GM23248 (cell line): ENCODE measurements at regions not wholly inside any gene's neighbourhood (a gene's known extent, or its start where the extent isn't known, plus 50 kb on each side); places are given as distances from the start of the nearest gene placed in this dataset.

Source experiments
- DNase-seq: peaks from one replicate; pipeline ENCODE4 v3.0.0-alpha.2; 2015
- H2AFZ ChIP-seq: fragments of 200-600 bp; sonication (generic); 2 replicates; pipeline ENCODE4 v1.6.1; 2016; ENCODE audit warnings: antibody characterized with exemption
- H3F3A ChIP-seq: fragments of 200-600 bp; sonication (generic); 2 replicates; pipeline ENCODE4 v1.6.1; 2016; ENCODE audit warnings: mild to moderate bottlenecking, antibody characterized with exemption, mixed run types; ENCODE audit not compliant: insufficient read depth
- H3K27ac ChIP-seq: fragments of 200-600 bp; sonication (generic); 2 replicates; pipeline ENCODE4 v1.5.1; 2016; ENCODE audit warnings: mild to moderate bottlenecking
- H3K27me3 ChIP-seq: fragments of 200-600 bp; sonication (generic); replicated peaks from 2 replicates; pipeline ENCODE4 v1.6.1; 2016; ENCODE audit warnings: mild to moderate bottlenecking; ENCODE audit not compliant: insufficient read depth
- H3K36me3 ChIP-seq: fragments of 200-600 bp; sonication (generic); 2 replicates; pipeline ENCODE4 v1.6.1; 2016; ENCODE audit warnings: low read depth, mild to moderate bottlenecking
- H3K4me1 ChIP-seq: fragments of 200-600 bp; sonication (generic); 2 replicates; pipeline ENCODE4 v1.6.1; 2016; ENCODE audit warnings: mild to moderate bottlenecking; ENCODE audit not compliant: insufficient read depth
- H3K4me2 ChIP-seq: fragments of 200-600 bp; sonication (generic); one replicate; pipeline ENCODE4 v1.6.1; 2016; ENCODE audit warnings: mild to moderate bottlenecking; ENCODE audit not compliant: unreplicated experiment
- H3K4me3 ChIP-seq: fragments of 200-600 bp; sonication (generic); 2 replicates; pipeline ENCODE4 v1.5.1; 2016; ENCODE audit warnings: mild to moderate bottlenecking
- H3K79me2 ChIP-seq: fragments of 200-600 bp; sonication (generic); 2 replicates; pipeline ENCODE4 v1.6.1; 2016; ENCODE audit warnings: mild to moderate bottlenecking; ENCODE audit not compliant: insufficient read depth
- H3K9ac ChIP-seq: fragments of 200-600 bp; sonication (generic); 2 replicates; pipeline ENCODE4 v1.6.1; 2016; ENCODE audit warnings: mild to moderate bottlenecking
- H3K9me2 ChIP-seq: fragments of 200-600 bp; sonication (generic); 2 replicates; pipeline ENCODE4 v1.6.1; 2016; ENCODE audit warnings: mixed run types, mild to moderate bottlenecking, moderate library complexity; ENCODE audit not compliant: insufficient read depth
- H3K9me3 ChIP-seq: fragments of 200-600 bp; sonication (generic); one replicate; pipeline ENCODE4 v1.6.1; 2017; ENCODE audit warnings: low read depth
- H4K20me1 ChIP-seq: fragments of 200-600 bp; sonication (generic); 2 replicates; pipeline ENCODE4 v1.6.0; 2016; ENCODE audit not compliant: insufficient read depth
- EZH2 ChIP-seq: fragments of 200-600 bp; sonication (generic); IDR thresholded peaks from 2 replicates; pipeline ENCODE4 v1.6.1; 2018; ENCODE audit warnings: antibody characterized with exemption, mild to moderate bottlenecking; ENCODE audit not compliant: insufficient read depth, poor library complexity, severe bottlenecking
- EZH2phosphoT487 ChIP-seq: fragments of 200-600 bp; sonication (generic); IDR thresholded peaks from 2 replicates; pipeline ENCODE4 v1.6.1; 2018; ENCODE audit warnings: antibody characterized with exemption, moderate library complexity, mild to moderate bottlenecking, low read depth; ENCODE audit not compliant: insufficient read depth
- WGBS, 2 experiments: methylation state at CpG; one replicate each; pipeline ENCODE4 v1.1.6; 2015 to 2017; ENCODE audit warnings: low lambda C conversion rate in 2 of 2, low coverage in 1 of 2; ENCODE audit errors: missing lambda C conversion rate in 2 of 2; 5-methylcytosine and 5-hydroxymethylcytosine counted together
- in situ Hi-C: fragments of 300-500 bp; cut with MboI; formaldehyde crosslinking; loops from 2 replicates; pipeline ENCODE4 v1.15.0; 2020

- Histone ChIP-seq H4K20me1 (no peaks in the 10 kb centered on the region), H3K4me2 (no peak overlapping the region), H3K27me3 (no peaks in the 10 kb centered on the region), H3K9me3 (no peaks in the 10 kb centered on the region), H3K36me3 (no peaks in the 10 kb centered on the region), H3F3A (no peaks in the 10 kb centered on the region), H3K79me2 (no peaks in the 10 kb centered on the region), H3K9ac (no peak overlapping the region), H3K4me3 (no peak overlapping the region), H3K4me1 (no peaks in the 10 kb centered on the region), H2AFZ (no peak overlapping the region), H3K9me2 (no peaks in the 10 kb centered on the region), H3K27ac (no peak overlapping the region)
- in situ Hi-C loops: no loop called here
- TF ChIP-seq EZH2phosphoT487 (no peak), EZH2 (no peak)
- WGBS, 2 experiments: 64 to 65% methylated on average over 10 of the region's 10 CpGs
- no peak for DNase-seq
These were observed 81.6 kb downstream of the FOXA2 start for GRCh38 chr20:22502731-22503191.

- H3K79me2 ChIP-seq: no peaks in the 10 kb centered on the region
- H3F3A ChIP-seq: no peaks in the 10 kb centered on the region
- no peaks in the 10 kb centered on the region for H4K20me1 ChIP-seq
- H3K4me3 ChIP-seq: no peak overlapping the region
- no peaks in the 10 kb centered on the region for H3K4me1 ChIP-seq
- H3K4me2 ChIP-seq: no peak overlapping the region
- in situ Hi-C loops: no loop called here
- H2AFZ ChIP-seq: no peak overlapping the region
- no peaks in the 10 kb centered on the region for H3K36me3 ChIP-seq
- H3K27ac ChIP-seq: no peak overlapping the region
- no peaks in the 10 kb centered on the region for H3K9me3 ChIP-seq
- DNase-seq: no peak
- H3K27me3 ChIP-seq: no peaks in the 10 kb centered on the region
- 20 to 24% methylated on average over 11 of the region's 11 CpGs for WGBS, 2 experiments
- TF ChIP-seq EZH2phosphoT487: no peak
- TF ChIP-seq EZH2: no peak
- no peaks in the 10 kb centered on the region for H3K9me2 ChIP-seq
- no peak overlapping the region for H3K9ac ChIP-seq
These were observed 82.6 kb downstream of the FOXA2 start for GRCh38 chr20:22501566-22502344.

GRCh38 chr20:22501034-22501433 is 83.3 kb downstream of the FOXA2 start:
- H3K9me3 ChIP-seq: no peaks in the 10 kb centered on the region
- no peaks in the 10 kb centered on the region for H3K36me3 ChIP-seq
- in situ Hi-C loops: no loop called here
- no peaks in the 10 kb centered on the region for H3K27me3 ChIP-seq
- no peak overlapping the region for H3K4me2 ChIP-seq
- TF ChIP-seq EZH2: no peak
- TF ChIP-seq EZH2phosphoT487: no peak
- H3K4me1 ChIP-seq: no peaks in the 10 kb centered on the region
- H3F3A ChIP-seq: no peaks in the 10 kb centered on the region
- no peak overlapping the region for H3K27ac ChIP-seq
- no peaks in the 10 kb centered on the region for H3K9me2 ChIP-seq
- no peak overlapping the region for H3K4me3 ChIP-seq
- no peaks in the 10 kb centered on the region for H3K79me2 ChIP-seq
- no peak overlapping the region for H3K9ac ChIP-seq
- DNase-seq: no peak
- H4K20me1 ChIP-seq: no peaks in the 10 kb centered on the region
- no peak overlapping the region for H2AFZ ChIP-seq

GRCh38 chr20:22499515-22500166 is 84.7 kb downstream of the FOXA2 start:
- DNase-seq: no peak
- Histone ChIP-seq H3K27me3 (no peaks in the 10 kb centered on the region), H3K9me2 (no peaks in the 10 kb centered on the region), H3F3A (no peaks in the 10 kb centered on the region), H3K36me3 (no peaks in the 10 kb centered on the region), H3K4me1 (no peaks in the 10 kb centered on the region), H3K79me2 (no peaks in the 10 kb centered on the region), H3K4me2 (no peak overlapping the region), H4K20me1 (no peaks in the 10 kb centered on the region), H3K9me3 (no peaks in the 10 kb centered on the region), H3K9ac (no peak overlapping the region), H3K4me3 (no peak overlapping the region), H2AFZ (no peak overlapping the region), H3K27ac (no peak overlapping the region)
- WGBS, 2 experiments: 12 to 16% methylated on average over 10 of the region's 10 CpGs
- TF ChIP-seq EZH2phosphoT487: no peak
- no peak for TF ChIP-seq EZH2
- in situ Hi-C loops: no loop called here
